PC-9 (cell line): ENCODE measurements at regions not wholly inside any gene's neighbourhood (a gene's known extent, or its start where the extent isn't known, plus 50 kb on each side); places are given as distances from the start of the nearest gene placed in this dataset.

Experiments
- BruUV-seq: library from RNA; stranded (reverse); fragments of 400-500 nt; replicated peaks from 2 replicates; lab custom pipeline; 2021; lab: Mats Ljungman, UMichigan
- CTCF ChIA-PET: fragments of 300-600 bp; sonication (Branson Sonifier 250); formaldehyde crosslinking; loops from one replicate; lab custom pipeline; 2022; ENCODE audit warnings: antibody characterized with exemption; lab: Charles Lee
- POLR2A ChIA-PET: fragments of 300-600 bp; sonication (Branson Sonifier 250); formaldehyde crosslinking; loops from one replicate; lab custom pipeline; 2022; ENCODE audit warnings: antibody characterized with exemption; ENCODE audit not compliant: unreplicated experiment; lab: Charles Lee
- DNase-seq, 2 experiments: peaks; one replicate each; pipeline versions ENCODE4 v3.0.0 to v3.0.0-alpha.2; 2015 to 2022; ENCODE audit warnings: mixed read lengths in 1 of 2
- H2AFZ ChIP-seq: fragments of 200-600 bp; sonication (generic); 2 replicates; pipeline ENCODE4 v1.8.1; 2017; ENCODE audit warnings: antibody characterized with exemption
- H3F3A ChIP-seq: fragments of 200-600 bp; sonication (generic); 2 replicates; pipeline ENCODE4 v1.8.1; 2017; ENCODE audit warnings: antibody characterized with exemption, mild to moderate bottlenecking, low read depth; ENCODE audit not compliant: insufficient read depth
- H3K27ac ChIP-seq: fragments of 200-600 bp; sonication (generic); 2 replicates; pipeline ENCODE4 v1.6.1; 2016; ENCODE audit warnings: mixed run types
- H3K27me3 ChIP-seq: fragments of 200-600 bp; sonication (generic); 2 replicates; pipeline ENCODE4 v1.6.1; 2016; ENCODE audit warnings: low read depth, mixed run types; ENCODE audit not compliant: insufficient read depth
- H3K36me3 ChIP-seq: fragments of 200-600 bp; sonication (generic); 2 replicates; pipeline ENCODE4 v1.6.1; 2016; ENCODE audit warnings: low read depth, mixed run types
- H3K4me1 ChIP-seq: fragments of 200-600 bp; sonication (generic); replicated peaks from 2 replicates; pipeline ENCODE4 v1.6.1; 2016; ENCODE audit warnings: mixed run types; ENCODE audit not compliant: insufficient read depth
- H3K4me2 ChIP-seq: fragments of 200-600 bp; sonication (generic); 2 replicates; pipeline ENCODE4 v1.6.1; 2017; ENCODE audit warnings: mixed run types
- H3K4me3 ChIP-seq: fragments of 200-600 bp; sonication (generic); 2 replicates; pipeline ENCODE4 v1.6.1; 2016; ENCODE audit warnings: mixed run types
- H3K79me2 ChIP-seq: fragments of 200-600 bp; sonication (generic); 2 replicates; pipeline ENCODE4 v1.6.1; 2017; ENCODE audit warnings: low read depth, mixed run types
- H3K9me2 ChIP-seq: fragments of 200-600 bp; sonication (generic); 2 replicates; pipeline ENCODE4 v1.8.1; 2017; ENCODE audit warnings: mild to moderate bottlenecking; ENCODE audit not compliant: insufficient read depth
- H3K9me3 ChIP-seq: fragments of 200-600 bp; sonication (generic); 2 replicates; pipeline ENCODE4 v1.8.1; 2016; ENCODE audit warnings: low read depth; ENCODE audit not compliant: insufficient read depth
- H4K20me1 ChIP-seq: fragments of 200-600 bp; sonication (generic); 2 replicates; pipeline ENCODE4 v1.8.1; 2017; ENCODE audit not compliant: insufficient read depth
- CTCF ChIP-seq: fragments of 200-600 bp; sonication (generic); conservative IDR thresholded peaks from 2 replicates; pipeline ENCODE4 v1.6.1; 2017; ENCODE audit warnings: mixed run types, antibody characterized with exemption, mild to moderate bottlenecking, moderate library complexity
- EZH2 ChIP-seq: fragments of 200-600 bp; sonication (generic); IDR thresholded peaks from 2 replicates; pipeline ENCODE4 v1.8.0; 2017; ENCODE audit warnings: antibody characterized with exemption, low read depth
- intact Hi-C: fragments of 100-400 bp; cut with micrococcal nuclease; formaldehyde crosslinking; loops from one replicate; pipeline ENCODE4 v1.10.0; 2022; ENCODE audit not compliant: unreplicated experiment

- Histone ChIP-seq H3K79me2 (no peaks in the 10 kb centered on the region), H3K27me3 (no peaks in the 10 kb centered on the region), H3K4me3 (no peak overlapping the region), H3K4me2 (no peak overlapping the region), H3K27ac (no peak overlapping the region), H3K9me3 (no peaks in the 10 kb centered on the region), H4K20me1 (no peaks in the 10 kb centered on the region), H3F3A (no peaks in the 10 kb centered on the region), H3K4me1 (no peaks in the 10 kb centered on the region), H3K9me2 (no peaks in the 10 kb centered on the region), H2AFZ (no peak overlapping the region), H3K36me3 (no peaks in the 10 kb centered on the region)
- intact Hi-C loops = no loop called here
- ChIA-PET POLR2A (no interaction called here), CTCF (no interaction called here)
- no peak for DNase-seq
- BruUV-seq = no TSS peak
- TF ChIP-seq EZH2 (no peak), CTCF (no peak)
Measured at GRCh38 chr5:163134061-163134460, 303.3 kb upstream of the CCNG1 start.

- ChIA-PET POLR2A (no interaction called here), CTCF (no interaction called here)
- Histone ChIP-seq H3K4me1 (no peaks in the 10 kb centered on the region), H3K9me3 (no peaks in the 10 kb centered on the region), H2AFZ (no peak overlapping the region), H3K27ac (no peak overlapping the region), H3K9me2 (no peaks in the 10 kb centered on the region), H3K79me2 (no peaks in the 10 kb centered on the region), H3K27me3 (no peaks in the 10 kb centered on the region), H4K20me1 (no peaks in the 10 kb centered on the region), H3K4me2 (no peak overlapping the region), H3K4me3 (no peak overlapping the region), H3K36me3 (no peaks in the 10 kb centered on the region), H3F3A (no peaks in the 10 kb centered on the region)
- TF ChIP-seq CTCF (no peak), EZH2 (no peak)
- intact Hi-C loops = no loop called here
- BruUV-seq = no TSS peak
- DNase-seq = no peak
Measured at GRCh38 chr5:163135849-163136248, 301.5 kb upstream of the CCNG1 start.

GRCh38 chr5:163161512-163161911 lies 275.9 kb upstream of the CCNG1 start:
- BruUV-seq = no TSS peak
- CTCF ChIA-PET = no interaction called here
- H4K20me1 ChIP-seq = no peaks in the 10 kb centered on the region; the same call in 1 of the 2 replicates

More at GRCh38 chr5:163161512-163161911, 275.9 kb upstream of the CCNG1 start:
- Histone ChIP-seq H3K27ac (no peak overlapping the region), H3K9me3 (no peaks in the 10 kb centered on the region), H3K36me3 (no peaks in the 10 kb centered on the region), H3K79me2 (no peaks in the 10 kb centered on the region), H3F3A (no peaks in the 10 kb centered on the region), H3K27me3 (no peaks in the 10 kb centered on the region), H2AFZ (no peak overlapping the region), H3K4me2 (no peak overlapping the region), H3K4me3 (no peak overlapping the region), H3K4me1 (no peaks in the 10 kb centered on the region), H3K9me2 (no peaks in the 10 kb centered on the region)
- intact Hi-C loops = no loop called here
- POLR2A ChIA-PET = no interaction called here
- TF ChIP-seq CTCF (no peak), EZH2 (no peak)
- DNase-seq = no peak
